HepG2 (cell line): ENCODE measurements at regions not wholly inside any gene's neighbourhood (a gene's known extent, or its start where the extent isn't known, plus 50 kb on each side); places are given as distances from the start of the nearest gene placed in this dataset.

Experiments used
- ATAC-seq: fragments of 200-7000 bp; cut with Tn5 transposase; 3 replicates; pipeline ENCODE4 v1.9.1; 2020; ENCODE audit warnings: mild to moderate bottlenecking, moderate library complexity
- BruUV-seq: library from RNA; stranded (reverse); fragments of 400-500 nt; replicated peaks from 2 replicates; lab custom pipeline; 2021; lab: Mats Ljungman, UMichigan
- CTCF ChIA-PET: fragments of 300-600 bp; formaldehyde crosslinking; extraction: SDS; loops from one replicate; lab custom pipeline; 2021; ENCODE audit warnings: low total read pairs, inconsistent platforms, low intra/inter-chr PET ratio; lab: Yijun Ruan, JAX
- POLR2A ChIA-PET: fragments of 350-600 bp; sonication (Branson Sonifier 250); formaldehyde crosslinking; loops from one replicate; lab custom pipeline; 2020; ENCODE audit warnings: antibody characterized with exemption, inconsistent platforms; lab: Yijun Ruan, JAX
- DNase-seq: peaks from one replicate; pipeline ENCODE4 v3.0.0-alpha.2; 2015; ENCODE audit warnings: low spot score
- FAIRE-seq: peaks from 3 replicates; lab custom pipeline; 2011; peaks lifted over from hg19 to GRCh38; lab: Jason Lieb, UNC
- H2AFZ ChIP-seq: one replicate; pipeline ENCODE4 v1.6.1; 2011; ENCODE audit warnings: low read length, inconsistent platforms
- H3K27ac ChIP-seq: fragments of 300-600 bp; 3 replicates; pipeline ENCODE4 v1.8.0; 2011; ENCODE audit warnings: mixed run types, mild to moderate bottlenecking, mixed read lengths, low read length, inconsistent platforms; ENCODE audit not compliant: insufficient read depth; ENCODE audit errors: extremely low read length
- H3K27me3 ChIP-seq, 2 experiments: fragments of 200-600 bp in 1 of 2; 2 replicates in 1 of 2; 3 replicates in 1 of 2; pipeline versions ENCODE4 v1.6.0 to v1.8.0; 2011; ENCODE audit warnings: low read length in 2 of 2, mild to moderate bottlenecking in 2 of 2, moderate library complexity in 2 of 2, inconsistent platforms in 1 of 2; ENCODE audit not compliant: insufficient read depth in 2 of 2, control insufficient read depth in 1 of 2
- H3K36me3 ChIP-seq, 2 experiments: fragments of 200-600 bp in 1 of 2; replicated peaks in 1 of 2; 2 replicates in 1 of 2; 3 replicates in 1 of 2; pipeline versions ENCODE4 v1.5.1 to v1.8.0; 2011; ENCODE audit warnings: low read length in 2 of 2, inconsistent platforms in 1 of 2; ENCODE audit not compliant: insufficient read depth in 2 of 2, control insufficient read depth in 1 of 2
- H3K4me1 ChIP-seq: 2 replicates; pipeline ENCODE4 v1.5.1; 2012; ENCODE audit warnings: low read length, inconsistent platforms; ENCODE audit not compliant: insufficient read depth
- H3K4me2 ChIP-seq: 2 replicates; pipeline ENCODE4 v1.6.0; 2011; ENCODE audit warnings: low read depth, low read length, inconsistent platforms
- H3K4me3 ChIP-seq, 3 experiments: fragments of 200-600 bp in 1 of 3; sonication (generic), shearing (Covaris generic) in 1 of 3; replicated peaks in 1 of 3; 2 replicates each; pipeline ENCODE4 v1.5.1; 2011 to 2016; ENCODE audit warnings: low read length in 3 of 3, inconsistent platforms in 2 of 3, low read depth in 2 of 3, mild to moderate bottlenecking in 2 of 3, control low read depth in 1 of 3, mixed read lengths in 1 of 3; ENCODE audit not compliant: insufficient read depth in 1 of 3
- H3K79me2 ChIP-seq: one replicate; pipeline ENCODE4 v1.6.1; 2011; ENCODE audit warnings: low read length, inconsistent platforms; ENCODE audit not compliant: insufficient read depth
- H3K9ac ChIP-seq: 2 replicates; pipeline ENCODE4 v1.6.0; 2011; ENCODE audit warnings: mild to moderate bottlenecking, low read depth, low read length, inconsistent platforms; ENCODE audit not compliant: insufficient read depth
- H3K9me3 ChIP-seq: 2 replicates; pipeline ENCODE4 v1.5.1; 2012; ENCODE audit warnings: mild to moderate bottlenecking, low read length
- H4K20me1 ChIP-seq: 2 replicates; pipeline ENCODE4 v1.6.0; 2011; ENCODE audit warnings: inconsistent platforms, mild to moderate bottlenecking, low read length, moderate library complexity; ENCODE audit not compliant: insufficient read depth
- HNF1A ChIP-seq, 2 experiments: sonication (generic) in 1 of 2; formaldehyde crosslinking in 1 of 2; IDR thresholded peaks; 2 replicates each; pipeline versions ENCODE4 v1.4.0 to v1.6.1; 2016 to 2020; ENCODE audit warnings: borderline replicate concordance in 1 of 2, low read depth in 1 of 2, mild to moderate bottlenecking in 1 of 2, missing genetic modification reagents in 1 of 2
- ZNF121 ChIP-seq: sonication (generic); formaldehyde crosslinking; IDR thresholded peaks from 2 replicates; pipeline ENCODE4 v1.5.0; 2020; ENCODE audit warnings: mild to moderate bottlenecking, missing genetic modification reagents
- ZNF24 ChIP-seq: fragments of 450-650 bp; IDR thresholded peaks from 2 replicates; pipeline ENCODE4 v1.6.1; 2017; ENCODE audit warnings: antibody characterized with exemption, mild to moderate bottlenecking
- WGBS: methylation state at CpG from one replicate; pipeline ENCODE4 v1.1.6; 2017; ENCODE audit warnings: low lambda C conversion rate; 5-methylcytosine and 5-hydroxymethylcytosine counted together
- in situ Hi-C: cut with HindIII; loops from 2 replicates; pipeline ENCODE4 v1.10.0; 2017; ENCODE audit warnings: low pct_unique_long_range_greater_than_20kb; ENCODE audit not compliant: extremely low pct_ligation_motif_present
- intact Hi-C: fragments of 100-400 bp; cut with micrococcal nuclease; formaldehyde crosslinking; loops from one replicate; pipeline ENCODE4 v1.10.0; 2022; ENCODE audit not compliant: unreplicated experiment

- Histone ChIP-seq H3K9me3 (no peaks in the 10 kb centered on the region), H3K79me2 (no peaks in the 10 kb centered on the region), H3K27ac (no peak overlapping the region), H3K9ac (no peak overlapping the region), H3K4me3 (no peak overlapping the region)
- intact Hi-C loops, result no loop called here
- WGBS, result 33% methylated on average over 6 of the region's 7 CpGs
- FAIRE-seq (no peak), DNase-seq (no peak), ATAC-seq (peak; percentile 78)
- ChIA-PET CTCF (no interaction called here), POLR2A (no interaction called here)
- no TSS peak for BruUV-seq
- in situ Hi-C loops, result no loop called here
- peak; percentile 62 for TF ChIP-seq HNF1A (IDR thresholded peaks at IDR 0.05; ENCODE audit: low read depth)
- no peak for TF ChIP-seq HNF1A (CRISPR knock-in tag; IDR thresholded peaks at IDR 0.05; ENCODE audit: borderline replicate concordance)
- no peak for TF ChIP-seq ZNF121 (CRISPR knock-in tag)
- TF ChIP-seq, all 625 proteins: peak for 1
- Histone ChIP-seq H3K4me2 (0 out of 2 replicates have a peak overlapping the region, but pooled peaks have one; percentile 5), H3K36me3 (no peaks in the 10 kb centered on the region), H3K4me1 (peaks cover 8% of the 10 kb centered on the region; the same call in 1 of the 2 replicates), H3K27me3 (no peaks in the 10 kb centered on the region), H4K20me1 (no peaks in the 10 kb centered on the region), H2AFZ (no peak overlapping the region)
Measured at GRCh38 chr12:74391283-74391682, 146.4 kb upstream of the ATXN7L3B start.

- TF ChIP-seq ZNF24, result no peak
- Histone ChIP-seq H3K27me3 (no peaks in the 10 kb centered on the region), H3K4me3 (no peak overlapping the region), H2AFZ (no peak overlapping the region), H3K79me2 (no peaks in the 10 kb centered on the region), H3K4me1 (peaks cover 8% of the 10 kb centered on the region; the same call in 1 of the 2 replicates), H3K36me3 (no peaks in the 10 kb centered on the region), H3K4me2 (no peak overlapping the region), H3K9ac (no peak overlapping the region), H3K27ac (no peak overlapping the region), H3K9me3 (no peaks in the 10 kb centered on the region), H4K20me1 (no peaks in the 10 kb centered on the region)
- in situ Hi-C loops (no loop called here), intact Hi-C loops (no loop called here)
- ATAC-seq (no peak), DNase-seq (no peak), FAIRE-seq (no peak)
- BruUV-seq, result no TSS peak
- ChIA-PET CTCF (no interaction called here), POLR2A (no interaction called here)
- WGBS, result 6% methylated on average over 4 of the region's 4 CpGs
Measured at GRCh38 chr12:74393272-74393671, 144.4 kb upstream of the ATXN7L3B start.
